GM12878 (cell line): ENCODE measurements at regions not wholly inside any gene's neighbourhood (a gene's known extent, or its start where the extent isn't known, plus 50 kb on each side); places are given as distances from the start of the nearest gene placed in this dataset.

Experiments used
- ATAC-seq: fragments of 200-7000 bp; cut with Tn5 transposase; 3 replicates; pipeline ENCODE4 v1.9.1; 2020; ENCODE audit warnings: mild to moderate bottlenecking, moderate library complexity
- BruUV-seq: library from RNA; stranded (reverse); fragments of 400-500 nt; replicated peaks from 2 replicates; lab custom pipeline; 2021; lab: Mats Ljungman, UMichigan
- CTCF ChIA-PET: fragments of 300-600 bp; sonication (Branson Sonifier 250); formaldehyde crosslinking; extraction: SDS; loops from one replicate; lab custom pipeline; 2021; ENCODE audit warnings: inconsistent platforms; lab: Yijun Ruan, JAX
- POLR2A ChIA-PET: fragments of 350-600 bp; formaldehyde crosslinking; extraction: SDS; loops from one replicate; lab custom pipeline; 2021; ENCODE audit warnings: inconsistent platforms; lab: Charles Lee
- RAD21 ChIA-PET: fragments of 300-600 bp; sonication (Branson Sonifier 250); formaldehyde crosslinking; loops from one replicate; lab custom pipeline; 2023; ENCODE audit warnings: antibody characterized with exemption; ENCODE audit not compliant: unreplicated experiment; lab: Charles Lee
- SMC1A ChIA-PET: fragments of 300-600 bp; sonication (Branson Sonifier 250); formaldehyde crosslinking; loops from one replicate; lab custom pipeline; 2023; ENCODE audit not compliant: unreplicated experiment, uncharacterized antibody; lab: Charles Lee
- DNase-seq: peaks from one replicate; pipeline ENCODE4 v3.0.0-alpha.2; 2011; ENCODE audit warnings: low read depth, low spot score
- FAIRE-seq: peaks from 3 replicates; lab custom pipeline; 2011; peaks lifted over from hg19 to GRCh38; lab: Jason Lieb, UNC
- H2AFZ ChIP-seq: 2 replicates; pipeline ENCODE4 v1.6.0; 2011; ENCODE audit warnings: low read depth, low read length, control low read depth; ENCODE audit not compliant: control insufficient read depth
- H3K27ac ChIP-seq: 2 replicates; pipeline ENCODE4 v1.5.1; 2011; ENCODE audit warnings: control low read depth; ENCODE audit not compliant: control insufficient read depth, insufficient read depth
- H3K27me3 ChIP-seq, 2 experiments: replicated peaks in 1 of 2; 2 replicates each; pipeline versions ENCODE4 v1.6.0 to v1.6.1; 2011; ENCODE audit warnings: low read length in 1 of 2; ENCODE audit not compliant: control insufficient read depth in 2 of 2, insufficient read depth in 2 of 2
- H3K36me3 ChIP-seq, 2 experiments: 2 replicates each; pipeline ENCODE4 v1.5.1; 2011; ENCODE audit warnings: low read length in 1 of 2; ENCODE audit not compliant: control insufficient read depth in 2 of 2, insufficient read depth in 2 of 2
- H3K4me1 ChIP-seq: 2 replicates; pipeline ENCODE4 v1.6.1; 2011; ENCODE audit warnings: mild to moderate bottlenecking, low read length, moderate library complexity, mixed read lengths; ENCODE audit not compliant: control insufficient read depth, insufficient read depth
- H3K4me2 ChIP-seq: 2 replicates; pipeline ENCODE4 v1.6.0; 2011; ENCODE audit warnings: control low read depth; ENCODE audit not compliant: control insufficient read depth, insufficient read depth
- H3K4me3 ChIP-seq: fragments of 200-600 bp; sonication (generic); 2 replicates; pipeline ENCODE4 v1.5.1; 2016
- H3K79me2 ChIP-seq: 2 replicates; pipeline ENCODE4 v1.6.0; 2011; ENCODE audit warnings: low read length; ENCODE audit not compliant: control insufficient read depth, insufficient read depth
- H3K9ac ChIP-seq: 2 replicates; pipeline ENCODE4 v1.8.0; 2011; ENCODE audit warnings: low read length, control low read depth, mixed read lengths; ENCODE audit not compliant: control insufficient read depth, insufficient read depth
- H3K9me3 ChIP-seq: replicated peaks from 3 replicates; pipeline ENCODE4 v1.5.1; 2011; ENCODE audit warnings: mild to moderate bottlenecking, low read length; ENCODE audit not compliant: control insufficient read depth, insufficient read depth
- H4K20me1 ChIP-seq: 2 replicates; pipeline ENCODE4 v1.6.0; 2011; ENCODE audit not compliant: control insufficient read depth, insufficient read depth
- ATF3 ChIP-seq: IDR thresholded peaks from 2 replicates; pipeline ENCODE4 v1.6.1; 2011; ENCODE audit warnings: low read depth, mild to moderate bottlenecking, low read length, moderate library complexity, borderline replicate concordance; ENCODE audit errors: extremely low read depth
- BHLHE40 ChIP-seq, 2 experiments: fragments of 450-650 bp in 1 of 2; IDR thresholded peaks; 2 replicates each; pipeline ENCODE4 v1.6.1; 2011 to 2017; ENCODE audit warnings: low read depth in 2 of 2, borderline replicate concordance in 1 of 2, improper control_type of control experiment in 1 of 2, low read length in 1 of 2, mild to moderate bottlenecking in 1 of 2
- EED ChIP-seq: sonication (generic); IDR thresholded peaks from 2 replicates; pipeline ENCODE4 v1.6.1; 2016; ENCODE audit warnings: antibody characterized with exemption, low read depth
- HDAC2 ChIP-seq: fragments of 200-600 bp; sonication (generic); IDR thresholded peaks from 2 replicates; pipeline ENCODE4 v1.6.1; 2017
- MTA3 ChIP-seq: IDR thresholded peaks from 2 replicates; pipeline ENCODE4 v1.6.1; 2012; ENCODE audit warnings: low read length, inconsistent platforms, borderline replicate concordance
- POLR2AphosphoS2 ChIP-seq: IDR thresholded peaks from 2 replicates; pipeline ENCODE4 v1.6.1; 2011; ENCODE audit warnings: low read depth, mild to moderate bottlenecking, low read length, improper control_type of control experiment, moderate library complexity
- RCOR1 ChIP-seq: conservative IDR thresholded peaks from 2 replicates; pipeline ENCODE4 v1.6.1; 2012; ENCODE audit warnings: low read depth, low read length, improper control_type of control experiment
- SMAD1 ChIP-seq: fragments of 450-650 bp; IDR thresholded peaks from 2 replicates; pipeline ENCODE4 v1.6.1; 2018; ENCODE audit warnings: mild to moderate bottlenecking, low read depth; ENCODE audit not compliant: partially characterized antibody
- YBX1 ChIP-seq: fragments of 450-650 bp; IDR thresholded peaks from 2 replicates; pipeline ENCODE4 v1.6.1; 2016; ENCODE audit warnings: antibody characterized with exemption
- WGBS: methylation state at CpG from one replicate; pipeline ENCODE4 v1.1.6; 2016; ENCODE audit warnings: low lambda C conversion rate; ENCODE audit not compliant: insufficient replicate concordance, insufficient coverage; ENCODE audit errors: missing lambda C conversion rate; 5-methylcytosine and 5-hydroxymethylcytosine counted together
- in situ Hi-C: fragments of 300-500 bp; cut with MboI; formaldehyde crosslinking; loops from 9 replicates; pipeline ENCODE4 v1.14.3; 2018; ENCODE audit warnings: mixed read lengths
- intact Hi-C: fragments of 100-400 bp; cut with micrococcal nuclease; formaldehyde crosslinking; loops from one replicate; pipeline ENCODE4 v1.14.2; 2022; ENCODE audit not compliant: unreplicated experiment
- TF ChIP-seq, protein P1 (sequence below): IDR thresholded peaks from 2 replicates; pipeline ENCODE4 v1.6.1; 2011; ENCODE audit warnings: borderline replicate concordance, low read depth, mild to moderate bottlenecking, moderate library complexity, mixed read lengths, low read length; ENCODE audit not compliant: insufficient read depth; ENCODE audit errors: extremely low read length

- RAD21 ChIA-PET: no interaction called here
- Histone ChIP-seq H3K9me3 (no peaks in the 10 kb centered on the region), H3K27ac (no peak overlapping the region), H2AFZ (no peak overlapping the region), H3K79me2 (no peaks in the 10 kb centered on the region), H3K4me1 (no peaks in the 10 kb centered on the region), H3K9ac (no peak overlapping the region), H3K27me3 (no peaks in the 10 kb centered on the region), H4K20me1 (no peaks in the 10 kb centered on the region), H3K36me3 (no peaks in the 10 kb centered on the region), H3K4me3 (no peak overlapping the region), H3K4me2 (no peak overlapping the region)
- POLR2A ChIA-PET: no interaction called here
- WGBS: 82% methylated on average over 7 of the region's 7 CpGs
- no peak for DNase-seq
- CTCF ChIA-PET: no interaction called here
- intact Hi-C loops: no loop called here
- SMC1A ChIA-PET: no interaction called here
- TF ChIP-seq SMAD1 (no peak), ATF3 (no peak), POLR2AphosphoS2 (no peak), BHLHE40 (IDR thresholded peaks at IDR 0.05; ENCODE audit: borderline replicate concordance in 1 of 2, low read depth in 2 of 2, low read length in 1 of 2) (no peak), YBX1 (no peak), HDAC2 (no peak), MTA3 (no peak), RCOR1 (no peak), EED (no peak)
- TF ChIP-seq, protein P1, sequence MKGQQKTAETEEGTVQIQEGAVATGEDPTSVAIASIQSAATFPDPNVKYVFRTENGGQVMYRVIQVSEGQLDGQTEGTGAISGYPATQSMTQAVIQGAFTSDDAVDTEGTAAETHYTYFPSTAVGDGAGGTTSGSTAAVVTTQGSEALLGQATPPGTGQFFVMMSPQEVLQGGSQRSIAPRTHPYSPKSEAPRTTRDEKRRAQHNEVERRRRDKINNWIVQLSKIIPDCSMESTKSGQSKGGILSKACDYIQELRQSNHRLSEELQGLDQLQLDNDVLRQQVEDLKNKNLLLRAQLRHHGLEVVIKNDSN: no peak
- no peak for FAIRE-seq
- in situ Hi-C loops: no loop called here
- BruUV-seq: no TSS peak
- ATAC-seq: no peak
Measured at GRCh38 chr22:49454726-49455125, 372.9 kb downstream of the BRD1 start.
